ENCODE measurements at regions not wholly inside any gene's neighbourhood (a gene's known extent, or its start where the extent isn't known, plus 50 kb on each side); places are given as distances from the start of the nearest gene placed in this dataset.

- TF ChIP-seq POLR2AphosphoS5 (IDR thresholded peaks at IDR 0.05; ENCODE audit: low read depth, low read length) (no peak), POLR2A (IDR thresholded peaks at IDR 0.05; ENCODE audit: low read depth, low read length) (no peak), TAF1 (IDR thresholded peaks at IDR 0.05; ENCODE audit: low read depth, low read length) (no peak), SPI1 (IDR thresholded peaks at IDR 0.05; ENCODE audit: low read depth, low read length) (no peak), POU2F2 (IDR thresholded peaks at IDR 0.05; ENCODE audit: low read depth, low read length) (no peak), PAX5 (IDR thresholded peaks at IDR 0.05; ENCODE audit: insufficient read depth, low read length, severe bottlenecking) (no peak)
These were observed 220.8 kb downstream of the NMUR2 start for GRCh38 chr5:152184266-152184665.
